ENCODE measurements at regions not wholly inside any gene's neighbourhood (a gene's known extent, or its start where the extent isn't known, plus 50 kb on each side); places are given as distances from the start of the nearest gene placed in this dataset.

GRCh38 chr5:158082696-158083287 is 223.8 kb upstream of the CLINT1 start:
- DNase-seq, result no peak
- intact Hi-C loops (cut with DNase I), result no loop called here
- Histone ChIP-seq H3K27me3 (no peaks in the 10 kb centered on the region), H3K4me3 (replicated peaks in 1 of 3) (no peak overlapping the region), H3K4me1 (no peaks in the 10 kb centered on the region), H3K36me3 (no peaks in the 10 kb centered on the region), H3K9me3 (no peaks in the 10 kb centered on the region), H3K27ac (no peak overlapping the region)
- no peak for TF ChIP-seq POLR2A (IDR thresholded peaks at IDR 0.05)
- TF ChIP-seq CTCF (IDR thresholded peaks at IDR 0.05), result no peak
- 84 to 88% methylated on average over 2 of the region's 2 CpGs for WGBS, 2 donors

- 61 to 82% methylated on average over 1 of the region's 1 CpG for WGBS, 2 donors
- DNase-seq, result no peak
- no peak overlapping the region for H3K4me3 ChIP-seq (replicated peaks in 1 of 3)
- H3K27me3 ChIP-seq, result no peaks in the 10 kb centered on the region
- no peaks in the 10 kb centered on the region for H3K36me3 ChIP-seq
- H3K27ac ChIP-seq, result no peak overlapping the region
- no peaks in the 10 kb centered on the region for H3K9me3 ChIP-seq
- intact Hi-C loops (cut with DNase I), result no loop called here
- H3K4me1 ChIP-seq, result no peaks in the 10 kb centered on the region
- TF ChIP-seq POLR2A (IDR thresholded peaks at IDR 0.05), result no peak
- TF ChIP-seq CTCF (IDR thresholded peaks at IDR 0.05), result no peak
Measured at GRCh38 chr5:158080112-158080511, 221.2 kb upstream of the CLINT1 start.

DNA sequence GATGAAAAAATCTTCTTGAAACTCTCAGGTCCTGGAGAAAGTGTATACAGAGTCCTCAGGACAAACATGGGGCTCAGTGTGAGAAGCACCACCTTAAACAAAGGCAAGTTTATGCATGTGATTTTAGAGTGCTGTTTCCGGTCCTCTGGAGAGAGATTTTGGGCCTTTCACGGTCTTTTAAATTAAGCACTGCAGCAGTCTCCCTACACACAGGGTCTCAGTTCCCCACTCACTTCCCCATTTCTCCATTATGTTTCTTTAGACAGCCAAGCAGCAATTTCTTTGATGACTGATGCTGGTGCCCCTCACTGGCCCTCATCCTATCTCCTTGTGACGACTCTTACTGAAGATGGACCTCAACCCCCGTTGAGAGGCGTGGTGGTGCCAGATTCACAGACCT is 220.2 kb upstream of the CLINT1 start:
- Histone ChIP-seq H3K9me3 (no peaks in the 10 kb centered on the region), H3K27me3 (no peaks in the 10 kb centered on the region), H3K36me3 (no peaks in the 10 kb centered on the region), H3K4me3 (replicated peaks in 1 of 3) (no peak overlapping the region), H3K4me1 (no peaks in the 10 kb centered on the region), H3K27ac (no peak overlapping the region)
- 79 to 83% methylated on average over 5 of the region's 5 CpGs for WGBS, 2 donors
- DNase-seq, result no peak
- TF ChIP-seq POLR2A (IDR thresholded peaks at IDR 0.05) (no peak), CTCF (IDR thresholded peaks at IDR 0.05) (no peak)
- intact Hi-C loops (cut with DNase I), result loop anchor here (10.0 kb wide), 1 partner anchor 1056 kb away; no protein-coding TSS in a partner anchor

GRCh38 chr5:158074992-158075769 is 216.2 kb upstream of the CLINT1 start:
- peak; percentile 33 to 46 for DNase-seq
- Histone ChIP-seq H3K27ac (peak overlapping the region in 1 of 3 donors; percentile 24), H3K9me3 (no peaks in the 10 kb centered on the region), H3K27me3 (no peaks in the 10 kb centered on the region), H3K4me3 (replicated peaks in 1 of 3) (no peak overlapping the region), H3K4me1 (no peaks in the 10 kb centered on the region), H3K36me3 (no peaks in the 10 kb centered on the region)
- TF ChIP-seq POLR2A (IDR thresholded peaks at IDR 0.05) (no peak), CTCF (IDR thresholded peaks at IDR 0.05) (peak; percentile 44 to 87 (median 58))
- WGBS, 2 donors, result 15 to 20% methylated on average over 12 of the region's 12 CpGs
- intact Hi-C loops (cut with DNase I), result loop anchor here (10.0 kb wide), 1 partner anchor 1060 kb away; no protein-coding TSS in a partner anchor

DNA sequence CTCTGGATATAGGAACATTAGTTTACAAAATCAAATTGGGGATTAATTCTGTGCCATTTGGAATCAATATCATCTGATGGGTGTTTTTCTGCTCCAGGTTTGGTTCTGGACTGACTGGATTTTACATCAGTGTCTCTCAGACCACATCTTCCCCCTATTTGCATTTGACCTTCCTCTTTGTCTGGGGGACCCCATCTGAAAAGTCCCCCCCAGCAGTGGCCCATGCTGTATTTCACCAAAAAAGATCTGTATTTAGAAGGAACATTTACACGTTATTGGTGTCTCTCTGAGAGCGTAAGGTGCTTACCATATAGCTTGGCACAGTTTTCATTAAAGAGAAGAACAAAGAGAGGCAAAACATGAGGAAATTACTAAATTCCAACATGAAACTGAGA is 215.6 kb upstream of the CLINT1 start:
- no peaks in the 10 kb centered on the region for H3K36me3 ChIP-seq
- no peak overlapping the region for H3K4me3 ChIP-seq (replicated peaks in 1 of 3)
- H3K27ac ChIP-seq, result no peak overlapping the region
- 97% methylated on average over 2 of the region's 2 CpGs for WGBS, 2 donors
- H3K27me3 ChIP-seq, result no peaks in the 10 kb centered on the region
- no peaks in the 10 kb centered on the region for H3K4me1 ChIP-seq
- TF ChIP-seq CTCF (IDR thresholded peaks at IDR 0.05) (no peak), POLR2A (IDR thresholded peaks at IDR 0.05) (no peak)
- no peak for DNase-seq
- H3K9me3 ChIP-seq, result no peaks in the 10 kb centered on the region
- intact Hi-C loops (cut with DNase I), result loop anchor here (10.0 kb wide), 1 partner anchor 1060 kb away; no protein-coding TSS in a partner anchor

All from thyroid gland (tissue), 4 donors.